PFSK-1 (cell line): ENCODE measurements at regions not wholly inside any gene's neighbourhood (a gene's known extent, or its start where the extent isn't known, plus 50 kb on each side); places are given as distances from the start of the nearest gene placed in this dataset.

Experiments used
- FOXP2 ChIP-seq: optimal IDR thresholded peaks from 2 replicates; pipeline ENCODE3; 2011; ENCODE audit warnings: borderline replicate concordance, control low read depth, inconsistent platforms; ENCODE audit not compliant: insufficient read depth; ENCODE audit errors: extremely low read length, extremely low read depth
- POLR2AphosphoS5 ChIP-seq: IDR thresholded peaks from 2 replicates; pipeline ENCODE4 v1.6.1; 2012; ENCODE audit warnings: low read depth, mild to moderate bottlenecking, control low read depth, low read length, moderate library complexity
- SIN3A ChIP-seq: IDR thresholded peaks from 2 replicates; pipeline ENCODE4 v1.6.1; 2012; ENCODE audit warnings: mild to moderate bottlenecking, low read length, moderate library complexity, borderline replicate concordance; ENCODE audit not compliant: insufficient read depth
- TAF1 ChIP-seq: IDR thresholded peaks from 2 replicates; pipeline ENCODE4 v1.6.1; 2012; ENCODE audit warnings: low read length, control low read depth, borderline replicate concordance; ENCODE audit not compliant: insufficient read depth
- TF ChIP-seq, protein P1 (sequence below), 2 experiments: IDR thresholded peaks; 2 replicates each; pipeline versions ENCODE4 v1.6.1 to v1.8.0; 2011 to 2012; ENCODE audit warnings: low read depth in 2 of 2, low read length in 2 of 2, control low read depth in 1 of 2, inconsistent platforms in 1 of 2, mild to moderate bottlenecking in 1 of 2, moderate library complexity in 1 of 2; ENCODE audit not compliant: insufficient read depth in 1 of 2

DNA sequence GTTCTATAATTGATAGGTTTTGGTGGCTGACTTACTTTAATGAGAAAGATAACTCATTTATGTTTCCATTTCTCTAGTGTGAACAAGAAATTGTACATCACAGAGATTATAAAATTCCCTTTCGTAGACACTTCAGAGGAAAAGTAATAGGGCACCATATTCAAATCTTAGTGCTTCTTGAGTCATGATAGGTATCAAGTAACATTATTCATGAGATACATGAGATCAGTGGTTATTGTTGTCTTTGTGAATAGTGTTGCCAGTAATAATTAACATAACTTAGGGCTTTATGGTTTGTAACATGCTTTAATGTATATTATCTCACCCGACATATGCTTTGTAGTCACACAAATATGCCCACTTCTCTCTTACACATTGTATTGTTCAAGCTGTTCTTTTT is 73.7 kb upstream of the IL15 start:
- TF ChIP-seq FOXP2 (no peak), SIN3A (no peak), POLR2AphosphoS5 (no peak), TAF1 (no peak)
- TF ChIP-seq, protein P1, sequence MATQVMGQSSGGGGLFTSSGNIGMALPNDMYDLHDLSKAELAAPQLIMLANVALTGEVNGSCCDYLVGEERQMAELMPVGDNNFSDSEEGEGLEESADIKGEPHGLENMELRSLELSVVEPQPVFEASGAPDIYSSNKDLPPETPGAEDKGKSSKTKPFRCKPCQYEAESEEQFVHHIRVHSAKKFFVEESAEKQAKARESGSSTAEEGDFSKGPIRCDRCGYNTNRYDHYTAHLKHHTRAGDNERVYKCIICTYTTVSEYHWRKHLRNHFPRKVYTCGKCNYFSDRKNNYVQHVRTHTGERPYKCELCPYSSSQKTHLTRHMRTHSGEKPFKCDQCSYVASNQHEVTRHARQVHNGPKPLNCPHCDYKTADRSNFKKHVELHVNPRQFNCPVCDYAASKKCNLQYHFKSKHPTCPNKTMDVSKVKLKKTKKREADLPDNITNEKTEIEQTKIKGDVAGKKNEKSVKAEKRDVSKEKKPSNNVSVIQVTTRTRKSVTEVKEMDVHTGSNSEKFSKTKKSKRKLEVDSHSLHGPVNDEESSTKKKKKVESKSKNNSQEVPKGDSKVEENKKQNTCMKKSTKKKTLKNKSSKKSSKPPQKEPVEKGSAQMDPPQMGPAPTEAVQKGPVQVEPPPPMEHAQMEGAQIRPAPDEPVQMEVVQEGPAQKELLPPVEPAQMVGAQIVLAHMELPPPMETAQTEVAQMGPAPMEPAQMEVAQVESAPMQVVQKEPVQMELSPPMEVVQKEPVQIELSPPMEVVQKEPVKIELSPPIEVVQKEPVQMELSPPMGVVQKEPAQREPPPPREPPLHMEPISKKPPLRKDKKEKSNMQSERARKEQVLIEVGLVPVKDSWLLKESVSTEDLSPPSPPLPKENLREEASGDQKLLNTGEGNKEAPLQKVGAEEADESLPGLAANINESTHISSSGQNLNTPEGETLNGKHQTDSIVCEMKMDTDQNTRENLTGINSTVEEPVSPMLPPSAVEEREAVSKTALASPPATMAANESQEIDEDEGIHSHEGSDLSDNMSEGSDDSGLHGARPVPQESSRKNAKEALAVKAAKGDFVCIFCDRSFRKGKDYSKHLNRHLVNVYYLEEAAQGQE (IDR thresholded peaks at IDR 0.05; ENCODE audit: insufficient read depth in 1 of 2, low read depth in 2 of 2, low read length in 2 of 2), result no peak

GRCh38 chr4:141563723-141564122 is 72.7 kb upstream of the IL15 start:
- TF ChIP-seq TAF1 (no peak), FOXP2 (no peak), SIN3A (no peak)
- TF ChIP-seq, protein P1 (IDR thresholded peaks at IDR 0.05; ENCODE audit: insufficient read depth in 1 of 2, low read depth in 2 of 2, low read length in 2 of 2), result no peak

- TF ChIP-seq FOXP2, result no peak
- no peak for TF ChIP-seq TAF1
- TF ChIP-seq POLR2AphosphoS5, result no peak
- TF ChIP-seq SIN3A, result no peak
- TF ChIP-seq, protein P1 (IDR thresholded peaks at IDR 0.05; ENCODE audit: insufficient read depth in 1 of 2, low read depth in 2 of 2, low read length in 2 of 2), result no peak
Measured at GRCh38 chr4:141565379-141566089, 70.8 kb upstream of the IL15 start.

DNA sequence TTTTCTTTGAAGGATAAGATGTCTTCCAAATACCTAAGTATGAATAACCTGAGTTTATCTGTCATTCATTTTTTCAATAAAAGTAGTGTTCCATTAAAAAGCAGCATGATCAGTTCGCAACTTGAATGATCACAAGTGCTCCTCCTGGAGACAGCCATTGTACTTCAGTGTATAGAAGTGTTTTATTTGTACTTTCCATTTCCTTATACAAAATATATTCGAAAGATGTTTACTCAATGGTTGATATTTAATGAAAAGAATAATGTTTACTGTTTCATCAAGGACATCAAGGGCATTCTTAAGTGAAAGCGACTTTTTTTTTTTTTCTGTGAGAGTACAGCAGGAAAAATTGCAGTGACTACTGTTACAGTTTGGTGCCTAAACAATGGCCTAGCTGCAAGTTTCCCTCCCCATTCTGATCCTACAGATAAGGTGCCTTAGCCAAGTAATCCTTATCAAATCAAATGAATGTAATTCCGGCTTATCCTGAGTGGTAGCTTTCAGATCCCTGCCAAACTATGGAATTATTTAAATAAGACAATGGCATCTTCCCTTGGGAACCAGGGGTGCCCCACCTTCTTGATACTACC is 69.0 kb upstream of the IL15 start:
- TF ChIP-seq POLR2AphosphoS5 (no peak), TAF1 (no peak), FOXP2 (no peak), SIN3A (no peak)
- TF ChIP-seq, protein P1 (IDR thresholded peaks at IDR 0.05; ENCODE audit: insufficient read depth in 1 of 2, low read depth in 2 of 2, low read length in 2 of 2), result no peak
